Upper lobe of left lung (tissue), 4 donors: ENCODE measurements at regions not wholly inside any gene's neighbourhood (a gene's known extent, or its start where the extent isn't known, plus 50 kb on each side); places are given as distances from the start of the nearest gene placed in this dataset.

Experiments
- CTCF ChIP-seq, 6 experiments: fragments of 450-650 bp in 4 of 6; fragments of 200-600 bp in 2 of 6; sonication (generic) in 2 of 6; IDR thresholded peaks; one replicate each; pipeline ENCODE4 v1.5.1; 2016 to 2019; ENCODE audit warnings: antibody characterized with exemption in 6 of 6
- EP300 ChIP-seq, 4 donors: sonication (generic); formaldehyde crosslinking; IDR thresholded peaks; one replicate each; pipeline ENCODE4 v1.5.1; 2017; ENCODE audit warnings: antibody characterized with exemption in 4 of 4, control low read depth in 2 of 4
- POLR2A ChIP-seq, 4 donors: fragments of 450-650 bp; IDR thresholded peaks; one replicate each; pipeline ENCODE4 v1.5.1; 2016 to 2017; ENCODE audit warnings: antibody characterized with exemption in 4 of 4, mild to moderate bottlenecking in 2 of 4
- POLR2AphosphoS5 ChIP-seq, 2 donors: sonication (generic); formaldehyde crosslinking; IDR thresholded peaks; one replicate each; pipeline ENCODE4 v1.5.1; 2017; ENCODE audit warnings: antibody characterized with exemption in 2 of 2

DNA sequence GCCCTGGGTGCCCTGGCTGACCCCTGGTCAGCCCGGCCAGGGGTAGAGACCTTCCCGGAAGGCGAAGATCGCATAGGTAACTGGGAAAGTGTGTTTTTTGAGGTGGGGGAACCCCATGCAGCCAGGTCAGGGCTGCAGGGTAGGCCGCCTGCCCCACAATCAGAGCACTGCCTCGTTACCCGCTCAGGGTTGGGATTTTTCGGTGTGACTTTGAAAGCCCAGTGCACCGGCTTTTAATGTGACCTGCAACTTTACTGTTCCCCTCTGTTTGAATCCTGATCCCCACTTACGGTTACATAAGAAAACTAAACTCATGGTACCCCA, 239.2 kb upstream of the PLET1 start:
- TF ChIP-seq POLR2AphosphoS5 (IDR thresholded peaks at IDR 0.05): no peak
- TF ChIP-seq CTCF (IDR thresholded peaks at IDR 0.05): no peak
- TF ChIP-seq POLR2A (IDR thresholded peaks at IDR 0.05): no peak
- TF ChIP-seq EP300 (IDR thresholded peaks at IDR 0.05): no peak
